Stimulated activated CD4-positive, alpha-beta T cell treated with anti-CD3 and anti-CD28 coated beads, Interleukin-1b, Interleukin-23, amount 100 ng/mL, for 4 hours (primary cell): ENCODE measurements at regions not wholly inside any gene's neighbourhood (a gene's known extent, or its start where the extent isn't known, plus 50 kb on each side); places are given as distances from the start of the nearest gene placed in this dataset.
A peak's percentile ranks its signal among the peaks of the same experiment; 100 is the strongest.
"Not testable (repeated sequence)": the region's sequence is repeated elsewhere in the genome, so short reads cannot be mapped to it uniquely, and the experiment has no call there.

Experiments
- DNase-seq, 2 donors: peaks; one replicate each; pipeline ENCODE4 v3.0.0-alpha.2; 2020; ENCODE audit warnings: low read depth in 2 of 2

DNA sequence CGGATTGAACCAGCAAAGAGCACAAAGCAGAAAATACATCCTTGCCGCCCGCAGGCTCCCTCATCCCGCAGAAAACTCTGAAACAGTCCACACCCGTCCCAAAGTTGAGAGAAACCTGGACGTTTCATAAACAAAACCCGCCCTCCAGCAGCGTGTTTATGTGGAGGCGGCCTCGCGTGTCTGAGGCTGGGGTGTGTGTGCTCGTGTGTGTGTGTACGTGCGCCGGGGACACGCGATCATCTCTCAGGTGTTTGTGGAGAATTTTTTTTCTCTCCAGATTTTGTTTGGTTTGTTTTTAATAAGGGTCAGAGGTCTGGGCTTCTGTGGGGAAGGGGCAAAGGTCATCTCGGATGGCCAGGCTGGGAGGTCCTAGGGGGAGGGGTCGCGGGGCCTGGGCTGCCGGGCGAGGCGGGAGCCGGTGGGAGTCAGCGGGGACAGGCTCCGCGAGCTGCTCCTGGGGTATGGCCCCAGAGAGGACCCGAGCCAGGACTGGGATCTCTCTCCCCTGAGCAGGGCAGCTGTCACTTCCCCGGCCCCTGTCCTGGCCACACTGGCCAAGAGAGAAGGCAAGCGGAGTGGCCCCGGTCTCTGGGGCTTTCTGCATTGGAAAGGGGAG lies 206.4 kb downstream of the C9orf50 start:
- peak; percentile 26 to 34 for DNase-seq

DNA sequence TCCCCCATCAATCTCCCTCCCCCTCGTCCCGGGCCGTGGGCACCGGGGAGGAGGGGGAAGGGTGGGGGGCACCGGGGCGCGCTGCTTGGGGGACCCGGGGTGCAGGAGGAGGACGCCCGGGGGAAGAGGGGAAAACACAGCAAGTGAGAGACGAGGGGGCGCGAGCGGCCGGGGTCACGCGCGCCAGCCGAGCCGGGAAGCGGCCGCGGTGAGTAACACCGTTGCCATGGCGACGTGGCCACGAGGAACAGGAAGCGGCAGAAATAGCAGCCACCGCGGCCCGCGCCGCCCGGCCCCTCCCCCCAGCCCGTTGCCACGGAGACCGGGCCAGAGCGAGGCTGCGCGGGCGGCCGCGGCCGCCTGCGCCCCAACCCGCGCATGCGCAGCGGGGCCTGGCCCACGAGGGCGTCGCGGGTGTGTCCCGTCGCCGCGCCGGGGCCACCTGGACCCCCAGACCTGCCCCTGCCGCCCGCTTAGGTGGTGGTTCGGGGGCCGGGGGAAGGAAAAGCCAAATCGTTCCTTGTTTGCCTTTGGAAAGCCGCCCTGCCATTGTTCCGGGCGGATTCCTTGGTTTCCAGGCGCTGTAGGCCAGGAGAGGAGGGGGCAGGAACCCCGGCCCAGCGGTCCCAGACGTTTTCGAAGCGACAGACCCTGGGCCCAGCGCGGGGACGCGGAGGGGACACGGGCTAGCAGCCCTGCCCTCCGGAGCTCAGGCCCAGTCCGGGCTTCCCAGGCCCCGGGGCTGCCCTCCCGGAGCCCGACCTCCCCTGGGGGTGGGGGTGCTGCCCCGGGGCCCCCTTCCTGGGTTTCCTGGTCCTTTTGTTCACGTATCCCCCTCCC lies 207.1 kb downstream of the C9orf50 start:
- DNase-seq = peak; percentile 99 to 100

DNA sequence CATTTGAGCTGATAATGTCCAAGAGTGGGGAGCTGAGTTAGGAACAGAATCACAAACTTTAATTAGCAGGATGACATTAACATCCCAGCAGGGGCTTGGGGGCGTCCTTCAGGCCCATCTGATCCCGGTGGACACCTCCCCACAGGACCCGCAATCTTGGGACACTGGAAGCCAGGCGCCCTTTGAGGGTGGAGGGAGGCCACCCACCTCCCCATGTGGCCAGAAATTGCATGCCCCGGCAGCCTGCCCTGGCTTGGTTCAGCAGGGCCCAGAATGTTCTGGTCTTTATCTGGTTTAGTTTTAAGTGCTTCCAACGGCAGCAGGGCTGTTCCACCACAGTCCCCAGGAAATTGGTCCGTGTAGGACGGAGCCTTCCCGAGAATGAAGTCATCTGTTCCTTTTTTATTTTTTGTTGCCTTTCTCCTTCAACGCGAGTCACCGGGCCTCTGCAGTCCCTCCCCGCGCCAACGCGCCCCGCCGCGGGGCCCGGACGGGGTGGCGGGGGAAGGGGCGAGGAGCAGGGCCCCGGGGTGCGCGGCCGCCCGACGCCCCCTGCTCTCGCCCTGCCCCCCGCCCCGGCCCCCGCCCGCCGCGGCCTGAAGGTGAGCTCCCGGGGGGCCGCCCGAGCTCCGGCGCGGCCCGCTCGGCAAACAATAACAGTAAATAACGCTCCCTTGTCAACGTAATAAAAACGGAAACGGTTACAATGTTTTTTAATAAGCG lies 207.9 kb downstream of the C9orf50 start:
- DNase-seq = peak; percentile 13 to 55

DNA sequence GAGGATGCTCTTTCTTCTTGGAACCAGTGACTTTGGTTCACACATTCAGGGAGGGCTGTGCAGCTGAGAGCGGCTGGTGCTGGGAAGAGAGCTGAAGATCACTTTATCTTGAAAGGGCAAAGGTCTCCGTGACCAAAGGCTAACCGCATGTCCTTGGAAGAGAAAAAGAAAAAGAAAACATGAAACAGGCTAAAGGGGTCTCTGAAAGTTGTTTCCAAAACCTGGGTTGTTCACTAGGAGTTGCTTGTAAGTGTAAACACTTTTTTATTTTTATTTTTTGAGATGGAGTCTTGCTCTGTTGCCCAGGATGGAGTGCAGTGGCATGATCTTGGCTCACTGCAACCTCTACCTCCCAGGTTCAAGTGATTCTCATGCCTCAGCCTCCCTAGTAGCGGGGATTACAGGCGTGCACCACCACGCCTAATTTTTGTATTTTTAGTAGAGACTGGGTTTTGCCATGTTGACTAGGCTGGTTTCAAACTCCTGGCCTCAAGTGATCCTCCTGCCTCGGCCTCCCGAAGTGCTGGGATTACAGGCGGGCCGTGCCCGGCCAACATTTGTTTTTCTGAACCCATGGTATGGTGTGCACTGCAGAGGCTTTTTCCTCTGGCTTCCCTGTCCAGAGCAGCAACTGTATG lies 208.6 kb downstream of the C9orf50 start:
- DNase-seq = not testable (repeated sequence)

DNA sequence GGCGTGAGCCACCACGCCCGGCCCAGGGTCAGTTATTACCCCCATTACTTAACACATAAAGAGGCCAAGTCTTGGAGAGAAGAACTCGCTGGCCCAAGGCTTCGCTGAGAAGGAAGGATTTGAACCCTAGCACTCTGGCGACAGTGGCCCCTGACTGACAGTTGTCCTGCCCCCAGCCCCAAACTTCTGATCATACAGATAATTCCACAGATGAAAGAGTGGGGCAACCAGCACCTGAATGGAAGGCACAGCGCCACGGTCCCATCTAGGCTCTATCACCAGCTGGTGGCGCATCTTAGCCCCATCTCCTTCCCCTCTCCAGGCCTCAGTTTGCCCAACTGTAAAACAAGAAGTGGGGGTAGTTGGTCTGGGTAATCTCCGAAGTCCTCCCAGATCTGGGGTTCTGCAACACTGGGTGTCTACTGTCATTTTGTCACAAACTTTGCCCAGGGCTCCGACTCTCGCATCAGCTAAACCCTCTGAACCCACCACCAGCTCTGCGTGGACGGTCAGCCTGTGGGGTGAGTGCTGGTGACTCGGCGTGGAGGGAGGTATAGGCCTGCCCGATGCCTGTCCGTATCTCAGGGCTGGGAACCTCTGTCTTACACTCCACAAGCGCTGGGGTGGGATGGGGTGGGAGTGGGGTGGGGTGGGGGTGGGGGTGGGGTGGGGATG lies 209.3 kb downstream of the C9orf50 start:
- DNase-seq = no peak

DNA sequence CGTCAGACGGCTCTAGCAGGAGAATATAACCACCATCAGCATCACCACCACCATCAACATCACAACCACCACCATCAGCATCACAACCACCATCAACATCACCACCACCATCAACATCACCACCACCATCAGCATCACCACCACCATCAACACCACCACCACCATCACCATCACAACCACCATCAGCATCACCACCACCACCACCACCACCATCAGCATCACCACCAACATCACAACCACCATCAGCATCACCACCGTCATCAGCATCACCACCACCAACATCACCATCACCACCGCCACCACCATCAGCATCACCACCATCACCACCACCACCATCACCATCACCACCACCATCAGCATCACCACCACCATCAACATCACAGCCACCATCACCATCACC lies 210.7 kb downstream of the C9orf50 start:
- DNase-seq = no peak

DNA sequence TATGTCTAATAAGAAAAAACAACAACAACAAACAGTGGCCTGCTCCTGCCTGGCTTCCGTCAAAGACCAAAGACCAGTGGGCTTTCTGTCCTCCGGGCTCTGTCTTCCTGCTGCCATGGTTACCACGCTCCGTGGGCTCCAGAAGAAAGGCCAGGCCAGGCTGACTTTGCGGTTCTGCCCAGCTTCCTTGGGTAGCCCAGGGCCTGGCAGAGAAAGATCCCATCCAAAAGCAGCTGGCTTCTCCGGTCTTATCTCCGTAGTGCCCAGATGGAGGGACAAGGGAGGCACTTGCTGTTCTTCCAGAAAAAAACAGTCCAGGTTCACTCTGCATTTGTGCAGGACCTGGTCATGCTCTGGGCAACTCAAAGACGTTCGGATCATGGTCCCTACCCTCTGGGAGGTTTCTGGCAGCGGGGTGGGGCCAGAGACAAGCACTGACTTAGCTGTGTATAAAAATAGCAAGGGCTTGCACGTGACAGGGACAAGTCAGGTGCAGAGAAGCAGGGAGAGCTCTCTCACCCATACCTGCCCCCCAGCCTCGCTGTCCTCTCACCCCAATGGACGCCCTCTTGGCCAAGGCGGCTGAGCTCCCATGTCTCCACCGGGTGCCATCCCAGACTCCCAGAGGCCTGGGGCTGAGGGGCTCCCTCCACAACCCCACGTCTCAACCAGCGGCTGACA lies 212.2 kb downstream of the C9orf50 start:
- no peak for DNase-seq

DNA sequence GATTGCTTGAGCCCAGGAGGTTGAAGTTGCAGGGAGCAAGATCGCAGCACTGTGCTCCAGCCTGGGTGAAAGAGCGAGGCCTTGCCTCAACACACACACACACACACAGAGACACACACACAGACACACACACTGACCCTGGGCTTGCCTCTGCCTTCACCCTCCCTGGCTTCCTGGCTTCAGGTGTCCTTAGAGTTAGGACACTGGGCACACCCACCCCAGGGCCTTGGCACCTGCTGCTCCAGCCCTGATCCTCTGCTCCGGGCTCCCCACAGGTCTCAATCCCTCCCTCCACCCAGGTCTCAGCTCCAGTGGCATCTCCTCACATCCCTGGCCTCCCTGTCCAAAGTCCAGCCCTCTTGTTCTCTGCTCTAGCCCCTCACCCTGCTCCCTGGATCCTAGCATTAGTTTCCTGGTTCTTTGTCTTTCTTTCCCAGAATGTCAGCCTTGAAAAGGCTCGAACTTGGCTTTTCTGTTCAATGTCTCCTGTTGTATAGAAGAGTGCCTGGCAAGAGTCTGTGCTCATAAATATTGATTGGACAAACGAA lies 212.9 kb downstream of the C9orf50 start:
- no peak for DNase-seq

DNA sequence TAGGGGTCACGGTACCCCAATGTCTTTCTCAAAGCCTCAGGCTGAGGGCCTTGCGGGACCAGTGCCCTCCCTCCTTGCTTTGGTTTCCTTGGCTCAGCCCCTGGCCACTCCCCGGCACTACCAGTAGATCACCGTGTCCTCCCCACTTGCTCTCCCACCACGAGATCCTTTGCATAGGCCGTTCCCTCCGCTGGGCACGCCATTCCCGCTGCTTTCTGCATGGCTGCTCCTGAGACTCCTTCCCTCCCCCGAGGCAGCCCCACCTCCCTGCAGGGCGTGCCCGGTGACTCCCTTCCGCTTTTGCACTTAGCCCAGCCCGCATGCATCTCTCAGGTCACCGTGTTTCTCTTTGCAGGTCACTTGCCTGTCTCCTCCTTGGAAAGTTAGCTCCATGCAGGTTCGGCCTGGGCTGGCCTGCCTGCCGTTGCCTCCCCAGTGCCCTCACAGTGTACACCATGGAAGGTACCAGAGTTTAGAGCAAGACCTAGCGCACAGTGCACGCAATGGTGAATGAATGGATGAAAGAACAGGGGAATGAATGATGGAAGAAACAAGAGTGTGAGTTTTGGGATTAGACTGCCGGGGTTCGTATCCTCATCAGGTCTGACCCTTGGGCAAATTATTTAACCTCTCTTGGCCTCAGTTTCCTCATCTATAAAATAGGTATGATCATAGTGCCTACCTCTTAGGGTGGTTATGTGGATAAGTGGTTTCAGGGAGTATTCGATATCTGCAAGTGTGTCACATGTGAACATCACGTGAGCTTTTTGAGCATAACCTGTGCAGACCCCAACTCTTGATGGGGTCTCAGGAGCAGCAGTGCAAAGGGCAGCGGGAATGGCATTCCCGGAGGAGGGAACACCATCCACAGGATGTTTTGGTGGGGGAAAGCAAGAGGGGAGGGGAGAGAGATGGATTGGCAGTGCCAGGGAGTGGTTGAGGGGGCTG lies 214.3 kb downstream of the C9orf50 start:
- DNase-seq = no peak

DNA sequence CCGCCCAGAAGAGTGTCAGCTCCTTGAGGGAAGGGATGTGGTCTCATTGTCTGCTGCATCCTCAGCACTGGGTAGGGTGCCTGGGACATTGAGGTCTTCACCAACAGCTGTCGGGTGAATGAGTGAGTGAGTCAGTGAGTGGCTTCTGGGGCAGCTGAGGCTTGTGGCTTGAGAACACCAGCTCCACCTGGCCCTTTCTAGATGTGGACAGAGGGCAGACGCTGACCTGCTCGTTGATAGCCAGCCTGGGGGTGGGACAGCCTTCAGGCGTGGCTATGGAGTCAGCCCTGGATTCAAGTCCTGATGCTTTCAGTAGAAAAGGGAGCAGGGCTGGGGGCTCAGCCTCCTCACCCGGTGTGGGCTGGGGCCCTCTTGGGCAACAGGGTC lies 215.1 kb downstream of the C9orf50 start:
- no peak for DNase-seq

DNA sequence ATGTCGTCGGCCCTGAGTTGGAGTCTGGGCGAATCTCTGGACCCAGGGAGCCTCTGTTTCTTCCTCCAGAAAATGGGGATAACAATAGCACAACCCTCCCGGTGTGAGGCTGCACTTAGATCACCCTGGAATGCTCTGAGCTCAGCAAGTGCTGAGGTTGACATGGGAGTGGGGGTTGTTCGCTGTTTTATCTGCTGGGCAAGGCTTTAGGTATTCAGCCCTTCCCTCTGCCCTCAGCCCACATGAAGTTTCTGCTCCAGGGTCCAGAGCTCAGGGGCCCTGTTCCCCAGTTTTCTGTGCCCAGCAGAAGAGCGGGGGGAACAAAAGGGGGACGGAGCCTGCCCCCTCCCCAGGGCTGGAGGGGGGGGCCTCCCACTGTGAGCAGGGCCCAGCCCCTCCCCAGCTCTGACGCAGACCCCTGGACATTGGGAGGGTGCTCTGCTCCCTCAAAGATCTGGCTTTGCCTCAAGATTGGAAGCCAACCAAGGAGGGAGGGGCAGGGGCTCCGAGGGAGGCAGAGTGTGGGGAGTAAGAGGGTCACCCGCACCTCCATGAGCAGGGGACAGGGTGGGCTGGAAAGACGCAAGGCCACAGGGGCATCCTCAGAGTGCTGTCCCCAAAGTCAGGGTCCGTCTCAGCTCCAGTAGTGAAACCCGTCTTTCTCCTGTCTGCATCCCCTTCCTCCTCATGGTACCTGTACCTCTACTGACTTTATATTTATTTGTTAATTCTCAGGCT lies 215.6 kb downstream of the C9orf50 start:
- no peak for DNase-seq

DNA sequence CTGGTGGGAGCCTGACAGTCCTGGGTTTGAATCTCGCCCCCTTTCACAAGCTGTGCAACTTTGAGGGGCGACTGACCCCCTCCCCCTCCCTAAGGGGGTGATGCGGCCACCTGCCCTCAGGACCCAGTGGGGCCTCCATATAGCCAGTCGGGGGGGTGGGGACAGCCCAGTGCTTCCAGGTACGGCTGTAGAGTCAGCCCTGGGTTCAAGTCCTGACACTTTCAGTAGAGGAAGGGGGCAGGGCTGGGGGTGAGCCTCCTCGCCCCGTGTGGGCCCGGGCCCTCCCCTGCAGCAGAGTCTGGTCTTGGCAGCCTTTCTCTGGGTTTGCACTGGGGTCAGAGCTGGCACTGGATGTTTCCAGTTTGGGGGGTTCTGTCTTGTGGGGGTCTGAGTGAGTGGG lies 216.3 kb downstream of the C9orf50 start:
- no peak for DNase-seq

DNA sequence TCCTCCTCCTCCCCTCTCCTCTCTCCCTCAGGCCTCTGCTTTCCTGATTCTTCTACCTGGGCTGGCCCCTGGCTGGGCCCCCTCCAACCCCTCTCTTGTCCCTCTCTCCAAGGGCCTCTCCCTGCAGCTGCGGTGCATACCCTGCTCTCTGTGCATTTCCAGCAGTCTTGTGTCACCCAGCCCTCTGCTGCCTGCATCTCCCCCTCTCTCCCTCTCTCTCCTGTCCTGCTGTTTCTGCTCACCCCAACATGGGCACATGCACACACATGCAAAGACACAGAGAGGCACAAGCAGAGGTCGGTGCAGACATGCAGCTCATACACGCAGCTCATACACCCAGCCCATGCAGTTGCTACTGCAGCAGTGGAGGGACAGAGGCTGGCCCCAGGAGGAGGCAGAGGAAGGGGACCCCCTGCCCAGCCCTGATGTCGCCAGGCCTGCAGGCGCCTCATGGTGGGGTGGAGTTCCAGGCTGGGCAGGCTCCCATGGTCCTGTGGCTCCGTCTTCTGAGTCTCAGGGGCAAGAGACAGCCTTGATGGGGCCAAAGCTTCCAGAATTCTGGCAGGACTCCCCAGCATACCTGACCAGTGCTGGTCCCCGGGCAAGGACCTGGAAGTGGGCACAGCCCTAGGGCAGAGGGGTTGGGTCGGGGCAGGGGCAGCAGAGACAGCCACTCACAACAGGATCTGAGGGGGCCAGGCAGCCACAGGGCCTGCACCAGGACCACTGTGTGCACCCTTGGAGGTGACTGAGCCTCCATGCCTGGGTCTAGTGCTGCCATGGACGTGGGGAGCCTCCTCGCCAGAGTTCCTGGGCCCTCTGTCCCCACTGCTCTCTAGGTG lies 216.9 kb downstream of the C9orf50 start:
- DNase-seq = no peak

DNA sequence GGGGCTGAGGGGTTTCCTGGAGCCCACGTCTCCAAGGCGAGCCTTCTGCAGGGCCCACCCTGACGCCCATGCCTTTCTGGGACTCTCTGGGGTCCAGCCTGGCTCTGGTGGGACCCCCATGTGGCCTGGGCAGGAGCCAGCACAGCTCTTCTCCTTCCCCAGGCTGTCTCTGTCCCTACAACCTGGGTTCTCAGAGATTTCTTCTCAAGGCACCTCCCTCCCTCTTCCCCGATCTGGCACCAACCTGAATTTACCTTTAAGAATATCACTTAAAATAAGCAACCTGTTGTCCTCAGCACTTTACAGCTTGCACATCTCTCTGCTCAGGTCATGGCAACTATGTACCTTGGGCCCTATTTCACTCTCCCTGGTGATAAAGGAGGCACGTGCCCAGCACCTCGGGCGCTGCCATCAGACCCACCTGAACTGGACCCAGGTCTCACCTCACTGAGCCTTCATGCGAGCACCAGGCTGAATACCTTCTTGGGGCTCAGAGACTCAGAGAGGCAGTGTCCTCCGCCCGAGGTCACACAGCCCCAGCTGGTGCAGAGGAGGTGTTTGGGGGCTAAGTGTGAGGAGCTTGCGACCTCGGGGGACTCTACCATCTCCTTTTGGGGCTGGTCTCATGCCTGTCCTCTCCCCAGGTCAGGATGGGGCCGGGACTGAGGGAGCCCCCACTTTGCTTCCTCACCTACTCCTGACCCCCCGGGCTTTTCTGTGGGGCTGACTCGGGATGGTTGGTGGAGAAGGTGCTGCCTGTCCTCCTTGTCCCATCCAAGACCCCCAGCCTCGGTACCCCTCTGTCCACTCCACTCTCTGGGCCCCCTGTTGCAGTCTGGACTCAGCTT lies 217.7 kb downstream of the C9orf50 start:
- DNase-seq = no peak

DNA sequence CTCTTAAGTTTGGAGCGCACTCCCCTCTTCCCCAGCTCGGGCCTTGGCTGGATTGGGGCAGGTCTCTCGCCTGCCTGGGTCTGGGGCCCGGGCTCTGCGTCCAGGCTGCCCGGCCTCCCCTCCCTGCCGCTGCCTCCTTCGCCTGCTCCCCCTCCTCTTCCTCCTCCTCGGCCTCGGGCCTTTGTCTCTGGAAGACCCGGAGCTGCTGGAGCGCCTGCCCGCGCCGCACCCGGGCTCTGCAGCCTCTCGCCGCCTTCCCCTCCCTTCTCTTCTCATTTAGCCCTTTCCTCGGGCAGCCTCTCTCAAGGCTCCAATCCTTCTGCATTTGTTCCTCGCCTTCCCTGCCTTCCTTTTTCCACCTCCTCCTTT lies 218.5 kb downstream of the C9orf50 start:
- DNase-seq = no peak

DNA sequence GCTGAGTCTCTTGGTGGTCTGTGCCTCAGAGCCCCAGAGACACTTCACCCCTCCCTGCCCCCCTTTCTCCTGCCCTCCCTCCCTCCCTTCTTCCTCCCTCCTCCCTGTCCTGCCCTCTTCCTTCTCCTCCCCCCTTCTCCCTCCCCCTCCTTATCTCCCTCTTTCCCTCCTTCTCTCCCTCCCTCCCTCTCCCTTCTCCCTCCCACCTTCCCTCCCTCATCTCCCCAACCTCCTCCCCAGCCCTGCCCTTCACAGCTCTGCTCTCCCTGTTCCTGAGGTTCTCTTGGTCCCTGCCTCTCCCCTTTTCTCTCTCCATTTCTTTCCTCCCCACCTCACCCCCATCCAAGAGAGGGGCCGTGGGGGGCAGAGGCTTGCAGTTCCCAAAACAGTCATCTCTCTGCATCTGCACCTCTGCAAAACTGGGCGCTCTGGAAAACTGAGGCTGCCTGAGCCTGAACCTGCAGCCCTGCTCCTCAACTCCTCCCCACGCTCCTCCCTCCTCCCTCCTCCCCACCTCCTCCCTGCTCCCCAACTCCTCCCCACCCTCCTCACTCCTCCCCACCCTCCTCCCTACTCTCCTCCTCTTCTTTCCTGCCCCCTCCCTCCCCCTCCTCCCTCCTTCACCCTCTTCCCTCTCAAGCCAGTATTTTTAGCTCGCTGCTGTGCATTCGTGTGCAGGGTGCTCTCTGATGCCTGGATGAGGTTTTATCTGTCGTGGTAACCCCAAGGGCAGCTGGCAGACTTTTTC lies 219.1 kb downstream of the C9orf50 start:
- no peak for DNase-seq
